Keratinocyte (primary cell): ENCODE measurements at regions not wholly inside any gene's neighbourhood (a gene's known extent, or its start where the extent isn't known, plus 50 kb on each side); places are given as distances from the start of the nearest gene placed in this dataset.

ENCODE experiments used
- DNase-seq: peaks from one replicate; pipeline ENCODE4 v3.0.0-alpha.2; 2011; ENCODE audit warnings: low read depth, missing footprints, low spot score
- FAIRE-seq: peaks from 2 replicates; lab custom pipeline; 2011; peaks lifted over from hg19 to GRCh38; lab: Jason Lieb, UNC
- H2AFZ ChIP-seq: 2 replicates; pipeline ENCODE4 v1.6.0; 2012; ENCODE audit warnings: low read length, control low read depth, inconsistent platforms; ENCODE audit not compliant: control insufficient read depth
- H3K27ac ChIP-seq: 2 replicates; pipeline ENCODE4 v1.5.1; 2011; ENCODE audit warnings: low read length; ENCODE audit not compliant: control insufficient read depth, insufficient read depth
- H3K27me3 ChIP-seq: 3 replicates; pipeline ENCODE4 v1.6.0; 2011; ENCODE audit warnings: low read length; ENCODE audit not compliant: control insufficient read depth, insufficient read depth; ENCODE audit errors: extremely low read depth
- H3K36me3 ChIP-seq, 2 experiments: 2 replicates in 1 of 2; 3 replicates in 1 of 2; pipeline ENCODE4 v1.5.1; 2011; ENCODE audit warnings: low read length in 2 of 2, mild to moderate bottlenecking in 1 of 2; ENCODE audit not compliant: control insufficient read depth in 2 of 2, insufficient read depth in 2 of 2; ENCODE audit errors: extremely low read depth in 1 of 2
- H3K4me1 ChIP-seq: 3 replicates; pipeline ENCODE4 v1.5.1; 2011; ENCODE audit warnings: low read length; ENCODE audit not compliant: control insufficient read depth, insufficient read depth; ENCODE audit errors: extremely low read depth
- H3K4me2 ChIP-seq: 3 replicates; pipeline ENCODE4 v1.6.0; 2011; ENCODE audit warnings: low read depth, low read length; ENCODE audit not compliant: control insufficient read depth, insufficient read depth; ENCODE audit errors: extremely low read depth
- H3K4me3 ChIP-seq, 3 experiments: fragments of 200-600 bp in 1 of 3; sonication (generic) in 1 of 3; 2 replicates in 2 of 3; 3 replicates in 1 of 3; pipeline ENCODE4 v1.5.1; 2011 to 2016; ENCODE audit warnings: low read length in 3 of 3, mild to moderate bottlenecking in 3 of 3, control low read depth in 2 of 3, inconsistent platforms in 1 of 3, low read depth in 1 of 3, mixed read lengths in 1 of 3, mixed run types in 1 of 3, moderate library complexity in 1 of 3; ENCODE audit not compliant: control insufficient read depth in 2 of 3, insufficient read depth in 2 of 3; ENCODE audit errors: extremely low read depth in 1 of 3
- H3K79me2 ChIP-seq: 2 replicates; pipeline ENCODE4 v1.6.0; 2012; ENCODE audit warnings: low read length; ENCODE audit not compliant: control insufficient read depth, insufficient read depth
- H3K9ac ChIP-seq: 3 replicates; pipeline ENCODE4 v1.6.0; 2011; ENCODE audit warnings: low read length; ENCODE audit not compliant: control insufficient read depth, insufficient read depth; ENCODE audit errors: extremely low read depth
- H3K9me1 ChIP-seq: 3 replicates; pipeline ENCODE4 v1.6.0; 2011; ENCODE audit warnings: low read length; ENCODE audit not compliant: control insufficient read depth, insufficient read depth; ENCODE audit errors: extremely low read depth
- H3K9me3 ChIP-seq: 2 replicates; pipeline ENCODE4 v1.5.1; 2012; ENCODE audit warnings: low read depth, low read length; ENCODE audit not compliant: control insufficient read depth
- H4K20me1 ChIP-seq: 3 replicates; pipeline ENCODE4 v1.6.0; 2011; ENCODE audit warnings: low read length; ENCODE audit not compliant: control insufficient read depth, insufficient read depth; ENCODE audit errors: extremely low read depth
- CTCF ChIP-seq, 3 experiments: IDR thresholded peaks in 1 of 3; conservative IDR thresholded peaks in 1 of 3; optimal IDR thresholded peaks in 1 of 3; 2 replicates in 2 of 3; 3 replicates in 1 of 3; pipeline versions ENCODE3 to v1.5.1; 2011; ENCODE audit warnings: low read length in 3 of 3, mild to moderate bottlenecking in 3 of 3, moderate library complexity in 2 of 3, control low read depth in 1 of 3, inconsistent platforms in 1 of 3; ENCODE audit not compliant: insufficient read depth in 2 of 3; ENCODE audit errors: extremely low read depth in 1 of 3
- EZH2 ChIP-seq: IDR thresholded peaks from one replicate; pipeline ENCODE4 v1.6.1; 2012; ENCODE audit warnings: inconsistent platforms, mild to moderate bottlenecking, low read length, moderate library complexity
- dilution Hi-C: fragments of 300-500 bp; cut with MboI; formaldehyde crosslinking; loops from one replicate; pipeline ENCODE4 v1.7.0; 2020; ENCODE audit warnings: low sequenced_read_pairs; ENCODE audit not compliant: extremely low pct_ligation_motif_present

DNA sequence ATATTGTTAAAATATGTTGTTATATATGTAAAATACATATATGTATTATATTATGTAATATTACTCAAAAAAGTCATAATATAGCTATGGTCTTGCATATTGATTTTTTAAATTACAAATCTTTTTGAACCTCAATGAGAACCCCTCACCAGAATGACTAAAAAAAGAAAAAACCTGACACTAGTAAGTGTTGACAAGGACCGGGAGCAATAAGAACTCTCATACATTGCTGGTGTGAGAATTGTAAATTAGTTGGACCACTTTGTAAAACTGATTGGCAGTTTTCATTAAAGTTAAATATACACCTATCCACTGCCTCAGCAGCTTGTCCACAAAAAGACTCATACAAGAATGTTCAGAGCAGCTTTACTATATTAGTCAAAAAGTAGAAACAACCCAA is 280.0 kb downstream of the BMP7 start:
- H3K9ac ChIP-seq = no peak overlapping the region
- H2AFZ ChIP-seq = no peak overlapping the region
- TF ChIP-seq EZH2 (no peak), CTCF (optimal IDR thresholded peaks at IDR 0.05 in 1 of 3, IDR thresholded peaks at IDR 0.05 in 1 of 3, conservative IDR thresholded peaks at IDR 0.05 in 1 of 3; ENCODE audit: extremely low read depth in 1 of 3, insufficient read depth in 2 of 3, low read length in 3 of 3) (no peak)
- no peak overlapping the region for H3K4me2 ChIP-seq
- no peaks in the 10 kb centered on the region for H3K9me3 ChIP-seq
- DNase-seq = no peak
- no peaks in the 10 kb centered on the region for H3K36me3 ChIP-seq
- H3K27me3 ChIP-seq = peaks cover 4% of the 10 kb centered on the region
- no peak overlapping the region for H3K27ac ChIP-seq
- H4K20me1 ChIP-seq = no peaks in the 10 kb centered on the region
- H3K79me2 ChIP-seq = no peaks in the 10 kb centered on the region
- no peaks in the 10 kb centered on the region for H3K9me1 ChIP-seq
- H3K4me1 ChIP-seq = no peaks in the 10 kb centered on the region
- no peak for FAIRE-seq
- no peak overlapping the region for H3K4me3 ChIP-seq
- dilution Hi-C loops = no loop called here

DNA sequence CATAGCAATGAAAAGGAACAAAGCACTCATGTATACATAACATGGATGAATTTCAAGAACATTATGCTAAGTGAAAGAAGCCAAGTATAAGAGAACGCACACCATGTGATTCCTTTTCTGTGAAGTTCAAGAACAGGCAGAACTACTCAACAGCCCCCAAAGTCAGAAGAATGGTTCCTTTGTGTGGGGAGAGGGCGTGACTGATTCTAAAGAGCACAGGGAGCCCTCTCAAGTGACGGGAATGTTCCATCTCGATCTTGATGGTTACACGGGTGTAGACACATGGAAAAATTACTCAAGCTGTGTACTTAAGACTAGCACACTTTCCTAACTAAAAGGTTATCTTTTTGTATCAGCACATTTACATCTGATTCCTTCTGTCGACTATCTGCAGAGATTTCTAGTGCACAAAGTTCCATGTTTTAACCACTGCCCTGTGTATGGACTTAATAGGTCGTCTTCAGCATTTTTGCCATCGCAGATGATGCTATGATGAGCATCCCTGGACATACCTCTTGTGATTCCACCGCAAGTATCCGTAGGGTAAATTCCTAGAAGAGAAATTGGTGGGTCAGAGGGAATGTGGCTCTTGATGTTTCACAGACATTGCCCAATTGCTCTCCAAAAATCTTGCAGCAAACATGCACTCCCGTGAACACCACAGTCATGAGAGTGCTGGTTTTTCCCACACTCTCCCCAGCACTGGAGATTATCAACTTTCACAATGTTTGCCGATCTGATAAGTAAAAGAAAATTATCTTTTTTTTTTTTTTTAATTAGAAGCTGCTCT is 279.3 kb downstream of the BMP7 start:
- no peaks in the 10 kb centered on the region for H3K79me2 ChIP-seq
- no peak overlapping the region for H3K27ac ChIP-seq
- H3K9me3 ChIP-seq = no peaks in the 10 kb centered on the region
- H3K9me1 ChIP-seq = no peaks in the 10 kb centered on the region
- H3K4me3 ChIP-seq = no peak overlapping the region
- no peak overlapping the region for H3K9ac ChIP-seq
- H3K27me3 ChIP-seq = peaks cover 4% of the 10 kb centered on the region
- H3K4me1 ChIP-seq = no peaks in the 10 kb centered on the region
- no peak overlapping the region for H2AFZ ChIP-seq
- DNase-seq = no peak
- dilution Hi-C loops = no loop called here
- TF ChIP-seq EZH2 (no peak), CTCF (optimal IDR thresholded peaks at IDR 0.05 in 1 of 3, IDR thresholded peaks at IDR 0.05 in 1 of 3, conservative IDR thresholded peaks at IDR 0.05 in 1 of 3; ENCODE audit: extremely low read depth in 1 of 3, insufficient read depth in 2 of 3, low read length in 3 of 3) (no peak)
- no peaks in the 10 kb centered on the region for H4K20me1 ChIP-seq
- no peak for FAIRE-seq
- no peaks in the 10 kb centered on the region for H3K36me3 ChIP-seq
- no peak overlapping the region for H3K4me2 ChIP-seq
